ENCODE measurements at regions not wholly inside any gene's neighbourhood (a gene's known extent, or its start where the extent isn't known, plus 50 kb on each side); places are given as distances from the start of the nearest gene placed in this dataset.

DNA sequence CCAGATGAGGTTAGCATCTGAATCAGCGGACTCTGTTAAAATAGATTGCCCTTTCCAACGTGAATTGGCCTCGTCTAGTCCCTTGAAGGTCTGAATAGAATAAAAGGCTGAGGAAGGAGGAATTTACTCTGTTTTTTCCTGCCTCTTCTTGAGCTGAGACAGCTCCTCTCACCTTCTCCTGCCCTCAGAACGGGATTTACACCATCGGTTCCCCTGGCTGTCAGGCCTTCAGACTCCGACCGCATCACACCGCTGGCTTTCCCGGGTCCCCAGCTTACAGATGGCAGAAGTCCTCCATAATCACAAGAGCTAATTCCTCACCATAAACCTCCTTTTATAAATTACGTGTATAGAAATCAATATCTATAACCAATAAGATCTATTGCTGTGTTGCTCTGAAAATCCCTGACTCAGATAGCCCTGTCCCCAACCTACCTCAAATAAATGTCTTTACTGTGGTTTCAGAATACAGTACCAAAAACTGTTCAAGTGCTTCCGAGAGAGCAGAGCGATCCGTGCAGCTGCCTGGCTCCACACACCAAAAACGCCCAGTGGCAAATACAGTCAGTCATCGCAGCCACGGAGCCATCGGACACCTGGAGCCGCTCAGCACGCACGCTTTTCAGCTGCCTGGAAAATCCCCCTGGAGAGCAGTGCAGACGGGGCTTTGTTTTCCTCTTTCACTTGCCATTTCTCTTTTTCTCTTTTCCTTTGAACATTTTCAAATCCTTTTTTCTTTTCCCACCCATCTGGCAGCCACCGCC lies 196.9 kb downstream of the NRP2 start:
- TF ChIP-seq, protein P1, sequence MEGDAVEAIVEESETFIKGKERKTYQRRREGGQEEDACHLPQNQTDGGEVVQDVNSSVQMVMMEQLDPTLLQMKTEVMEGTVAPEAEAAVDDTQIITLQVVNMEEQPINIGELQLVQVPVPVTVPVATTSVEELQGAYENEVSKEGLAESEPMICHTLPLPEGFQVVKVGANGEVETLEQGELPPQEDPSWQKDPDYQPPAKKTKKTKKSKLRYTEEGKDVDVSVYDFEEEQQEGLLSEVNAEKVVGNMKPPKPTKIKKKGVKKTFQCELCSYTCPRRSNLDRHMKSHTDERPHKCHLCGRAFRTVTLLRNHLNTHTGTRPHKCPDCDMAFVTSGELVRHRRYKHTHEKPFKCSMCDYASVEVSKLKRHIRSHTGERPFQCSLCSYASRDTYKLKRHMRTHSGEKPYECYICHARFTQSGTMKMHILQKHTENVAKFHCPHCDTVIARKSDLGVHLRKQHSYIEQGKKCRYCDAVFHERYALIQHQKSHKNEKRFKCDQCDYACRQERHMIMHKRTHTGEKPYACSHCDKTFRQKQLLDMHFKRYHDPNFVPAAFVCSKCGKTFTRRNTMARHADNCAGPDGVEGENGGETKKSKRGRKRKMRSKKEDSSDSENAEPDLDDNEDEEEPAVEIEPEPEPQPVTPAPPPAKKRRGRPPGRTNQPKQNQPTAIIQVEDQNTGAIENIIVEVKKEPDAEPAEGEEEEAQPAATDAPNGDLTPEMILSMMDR (IDR thresholded peaks at IDR 0.05) = no peak
- TF ChIP-seq POLR2A (IDR thresholded peaks at IDR 0.05) = no peak

Measured in lower leg skin (tissue), 3 donors.